ENCODE measurements at regions not wholly inside any gene's neighbourhood (a gene's known extent, or its start where the extent isn't known, plus 50 kb on each side); places are given as distances from the start of the nearest gene placed in this dataset.
"Not testable (repeated sequence)": the region's sequence is repeated elsewhere in the genome, so short reads cannot be mapped to it uniquely, and the experiment has no call there.

DNA sequence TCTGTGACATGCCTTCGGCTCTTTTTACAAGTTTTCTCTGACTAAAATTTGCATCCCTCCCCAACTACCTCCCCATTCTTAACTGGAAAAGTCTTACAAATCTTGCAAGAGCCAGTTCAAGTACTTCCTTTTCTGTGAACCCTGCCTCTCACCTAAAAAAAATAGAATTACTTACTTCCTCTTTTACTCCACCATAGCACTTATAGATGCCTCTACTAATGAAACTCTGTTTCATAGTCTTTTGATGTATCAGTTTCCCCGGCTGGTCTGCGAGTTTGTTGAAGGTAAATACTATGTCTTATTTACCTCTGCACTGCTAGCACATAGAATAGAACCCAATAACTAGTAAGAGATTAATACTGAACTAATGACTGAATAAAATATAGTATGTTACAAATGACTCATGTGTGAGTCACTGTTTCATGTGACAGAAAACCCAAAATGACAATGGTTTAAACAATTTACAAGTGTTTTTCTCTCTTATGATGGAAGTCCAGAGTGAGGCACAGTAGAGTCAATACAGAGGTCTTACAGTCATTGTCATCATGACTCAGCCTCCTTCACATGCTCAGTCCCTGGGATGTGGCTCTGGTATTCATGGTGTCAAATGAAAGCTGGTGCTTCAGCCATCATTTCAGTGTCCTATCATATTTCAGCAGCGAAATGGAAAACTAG, 393.5 kb downstream of the RSL24D1 start:
- no peak for DNase-seq (ENCODE audit: low read depth)
- H3K4me3 ChIP-seq (ENCODE audit: control insufficient read depth, low read depth, low read length): no peak overlapping the region
- TF ChIP-seq, protein P1, sequence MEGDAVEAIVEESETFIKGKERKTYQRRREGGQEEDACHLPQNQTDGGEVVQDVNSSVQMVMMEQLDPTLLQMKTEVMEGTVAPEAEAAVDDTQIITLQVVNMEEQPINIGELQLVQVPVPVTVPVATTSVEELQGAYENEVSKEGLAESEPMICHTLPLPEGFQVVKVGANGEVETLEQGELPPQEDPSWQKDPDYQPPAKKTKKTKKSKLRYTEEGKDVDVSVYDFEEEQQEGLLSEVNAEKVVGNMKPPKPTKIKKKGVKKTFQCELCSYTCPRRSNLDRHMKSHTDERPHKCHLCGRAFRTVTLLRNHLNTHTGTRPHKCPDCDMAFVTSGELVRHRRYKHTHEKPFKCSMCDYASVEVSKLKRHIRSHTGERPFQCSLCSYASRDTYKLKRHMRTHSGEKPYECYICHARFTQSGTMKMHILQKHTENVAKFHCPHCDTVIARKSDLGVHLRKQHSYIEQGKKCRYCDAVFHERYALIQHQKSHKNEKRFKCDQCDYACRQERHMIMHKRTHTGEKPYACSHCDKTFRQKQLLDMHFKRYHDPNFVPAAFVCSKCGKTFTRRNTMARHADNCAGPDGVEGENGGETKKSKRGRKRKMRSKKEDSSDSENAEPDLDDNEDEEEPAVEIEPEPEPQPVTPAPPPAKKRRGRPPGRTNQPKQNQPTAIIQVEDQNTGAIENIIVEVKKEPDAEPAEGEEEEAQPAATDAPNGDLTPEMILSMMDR (IDR thresholded peaks at IDR 0.05; ENCODE audit: control insufficient read depth, insufficient read depth, low read depth, low read length, missing control alignments): no peak

DNA sequence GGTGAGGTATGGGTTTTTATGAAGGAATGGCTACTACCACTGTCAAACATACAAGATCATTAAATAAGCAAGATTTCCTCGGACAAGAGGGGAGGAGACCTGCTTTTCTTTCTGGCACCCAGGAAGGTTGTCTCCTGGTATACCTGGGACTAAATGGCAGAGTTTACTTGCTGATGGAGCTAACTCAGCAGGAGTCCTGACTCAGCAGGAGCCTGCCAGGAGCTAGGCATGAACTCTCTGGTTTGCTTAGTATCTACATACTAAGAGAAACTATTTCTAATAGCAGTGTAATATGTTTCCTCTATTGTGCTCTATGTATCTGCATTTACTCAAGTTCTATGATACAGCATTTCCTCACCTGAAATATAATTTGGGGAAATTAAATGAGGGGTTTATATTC, 404.2 kb downstream of the RSL24D1 start:
- DNase-seq (ENCODE audit: low read depth): no peak
- H3K4me3 ChIP-seq (ENCODE audit: control insufficient read depth, low read depth, low read length): no peak overlapping the region
- TF ChIP-seq, protein P1 (IDR thresholded peaks at IDR 0.05; ENCODE audit: control insufficient read depth, insufficient read depth, low read depth, low read length, missing control alignments): no peak

DNA sequence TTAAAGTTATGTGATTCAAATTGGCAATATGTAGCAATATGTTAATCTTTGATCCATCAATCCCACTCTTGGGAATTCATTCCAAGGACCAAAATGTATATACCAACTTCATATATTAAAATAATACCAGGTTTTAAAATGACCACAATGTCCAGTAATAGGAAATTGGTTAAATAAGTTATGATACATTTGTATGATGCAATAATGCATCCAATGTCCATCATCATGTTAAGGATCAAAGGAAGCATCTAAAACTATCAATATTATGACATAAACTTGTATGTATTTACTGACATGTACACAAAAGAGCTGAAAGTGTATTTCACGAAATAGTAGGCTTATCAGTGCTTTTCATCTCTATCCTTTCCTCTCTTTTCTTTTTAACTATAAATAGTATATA, 406.0 kb downstream of the RSL24D1 start:
- DNase-seq (ENCODE audit: low read depth): no peak
- H3K4me3 ChIP-seq (ENCODE audit: control insufficient read depth, low read depth, low read length): no peak overlapping the region

DNA sequence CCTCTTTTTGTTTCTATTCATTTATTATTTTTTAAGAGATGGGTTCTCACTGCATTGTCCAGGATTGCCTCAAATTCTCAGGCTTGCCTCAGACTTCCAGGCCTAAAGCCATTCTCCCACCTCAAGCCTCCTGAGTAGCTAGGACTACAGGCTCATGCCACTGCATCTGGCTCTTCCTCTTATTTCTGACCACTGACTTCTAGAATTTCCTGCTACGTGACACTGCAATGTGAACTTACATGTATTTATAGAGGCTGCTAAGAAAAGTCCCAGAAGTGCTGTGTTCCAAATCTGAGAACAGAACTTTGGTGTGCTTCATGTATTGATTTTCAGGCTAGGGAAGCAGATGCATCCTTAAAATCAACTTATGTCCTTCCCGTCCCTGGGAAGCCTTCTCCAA, 407.4 kb downstream of the RSL24D1 start:
- TF ChIP-seq, protein P1 (IDR thresholded peaks at IDR 0.05; ENCODE audit: control insufficient read depth, insufficient read depth, low read depth, low read length, missing control alignments): no peak
- no peak overlapping the region for H3K4me3 ChIP-seq (ENCODE audit: control insufficient read depth, low read depth, low read length)
- DNase-seq (ENCODE audit: low read depth): no peak

More for the DNA sequence above, 406.0 kb downstream of the RSL24D1 start:
- TF ChIP-seq, protein P1 (IDR thresholded peaks at IDR 0.05; ENCODE audit: control insufficient read depth, insufficient read depth, low read depth, low read length, missing control alignments): no peak

DNA sequence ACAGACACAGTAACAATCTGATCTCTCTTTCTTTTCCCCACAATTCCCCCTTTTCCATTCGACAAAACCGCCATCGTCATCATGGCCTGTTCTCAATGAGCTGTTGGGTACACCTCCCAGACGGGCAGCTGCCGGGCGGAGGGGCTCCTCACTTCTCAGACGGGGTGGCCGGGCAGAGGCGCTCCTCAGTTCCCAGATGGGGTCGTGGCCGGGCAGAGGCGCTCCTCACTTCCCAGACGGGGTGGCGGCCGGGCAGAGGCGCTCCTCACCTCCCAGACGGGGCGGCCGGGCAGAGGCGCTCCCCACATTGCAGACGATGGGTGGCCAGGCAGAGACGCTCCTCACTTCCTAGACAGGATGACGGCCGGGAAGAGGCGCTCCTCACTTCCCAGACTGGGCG, 415.5 kb downstream of the RSL24D1 start:
- DNase-seq (ENCODE audit: low read depth); H3K4me3 ChIP-seq (ENCODE audit: control insufficient read depth, low read depth, low read length): not testable (repeated sequence)

DNA sequence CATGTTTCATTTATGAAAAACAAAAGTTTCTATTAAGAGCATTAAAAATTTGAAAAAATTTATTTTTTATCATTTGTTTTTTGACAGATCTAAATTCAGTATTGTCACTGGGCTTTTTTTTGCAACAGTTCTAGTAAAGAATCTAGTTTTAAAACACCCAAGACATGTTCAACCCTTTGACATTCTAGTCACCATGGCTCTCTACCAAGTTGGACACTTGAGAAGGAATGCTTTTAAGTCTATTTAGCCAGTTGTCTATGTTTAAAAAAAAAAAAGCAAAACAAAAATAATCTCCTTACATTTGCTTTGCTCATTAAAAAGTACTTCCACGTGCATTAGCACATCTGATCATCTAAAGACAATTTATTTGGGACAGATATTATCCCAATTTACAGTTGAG, 417.5 kb downstream of the RSL24D1 start:
- no peak for DNase-seq (ENCODE audit: low read depth)
- H3K4me3 ChIP-seq (ENCODE audit: control insufficient read depth, low read depth, low read length): no peak overlapping the region
- TF ChIP-seq, protein P1 (IDR thresholded peaks at IDR 0.05; ENCODE audit: control insufficient read depth, insufficient read depth, low read depth, low read length, missing control alignments): no peak

DNA sequence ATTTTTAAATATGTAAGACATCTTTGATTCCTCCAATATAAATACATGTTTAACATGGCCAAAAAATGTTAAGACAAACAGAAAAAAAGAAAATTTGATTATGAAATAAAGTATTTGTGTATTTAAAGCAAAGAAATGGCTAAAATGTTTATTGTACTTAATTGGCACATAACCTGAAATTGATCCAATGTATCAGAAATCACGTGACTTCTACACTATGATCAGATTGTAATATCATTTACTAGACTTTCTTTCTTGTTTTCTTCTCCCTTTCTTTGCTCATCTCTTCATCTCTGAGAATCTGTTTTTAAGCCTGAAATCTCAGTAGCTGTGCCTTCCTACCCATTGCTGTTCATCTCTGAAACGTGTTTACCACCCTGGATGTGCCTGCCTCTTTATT, 420.3 kb downstream of the RSL24D1 start:
- H3K4me3 ChIP-seq (ENCODE audit: control insufficient read depth, low read depth, low read length): no peak overlapping the region
- DNase-seq (ENCODE audit: low read depth): no peak
- TF ChIP-seq, protein P1 (IDR thresholded peaks at IDR 0.05; ENCODE audit: control insufficient read depth, insufficient read depth, low read depth, low read length, missing control alignments): no peak
